ENCODE measurements at regions not wholly inside any gene's neighbourhood (a gene's known extent, or its start where the extent isn't known, plus 50 kb on each side); places are given as distances from the start of the nearest gene placed in this dataset.

DNA sequence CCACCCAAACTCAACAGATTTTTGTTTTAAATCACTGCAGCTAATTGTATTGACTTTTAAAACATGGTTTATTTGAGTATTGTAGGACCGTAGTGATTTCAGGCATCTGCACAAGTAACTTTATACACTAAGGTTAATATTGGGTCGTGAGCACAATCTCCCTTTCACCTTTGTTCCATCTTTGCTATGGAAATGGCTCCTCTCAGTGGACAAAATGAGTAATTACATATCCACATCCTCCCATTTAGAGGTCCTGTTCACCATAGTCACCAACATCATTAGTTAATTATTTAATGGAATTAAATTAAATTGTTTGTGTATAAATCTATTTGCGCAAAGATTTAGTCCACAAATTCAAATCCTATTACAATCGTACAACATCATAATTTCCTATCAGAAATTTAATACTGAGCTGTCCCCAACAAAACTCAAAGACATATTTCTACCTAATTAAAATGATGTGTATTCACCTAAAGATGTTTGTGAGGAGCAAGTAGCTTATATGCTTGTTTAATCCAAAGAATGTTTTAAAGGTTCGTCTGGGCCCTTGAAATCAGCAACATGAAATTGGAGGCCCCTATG lies 173.0 kb upstream of the DAPK1 start:
- no peak for DNase-seq (ENCODE audit: low read depth, low spot score)

DNA sequence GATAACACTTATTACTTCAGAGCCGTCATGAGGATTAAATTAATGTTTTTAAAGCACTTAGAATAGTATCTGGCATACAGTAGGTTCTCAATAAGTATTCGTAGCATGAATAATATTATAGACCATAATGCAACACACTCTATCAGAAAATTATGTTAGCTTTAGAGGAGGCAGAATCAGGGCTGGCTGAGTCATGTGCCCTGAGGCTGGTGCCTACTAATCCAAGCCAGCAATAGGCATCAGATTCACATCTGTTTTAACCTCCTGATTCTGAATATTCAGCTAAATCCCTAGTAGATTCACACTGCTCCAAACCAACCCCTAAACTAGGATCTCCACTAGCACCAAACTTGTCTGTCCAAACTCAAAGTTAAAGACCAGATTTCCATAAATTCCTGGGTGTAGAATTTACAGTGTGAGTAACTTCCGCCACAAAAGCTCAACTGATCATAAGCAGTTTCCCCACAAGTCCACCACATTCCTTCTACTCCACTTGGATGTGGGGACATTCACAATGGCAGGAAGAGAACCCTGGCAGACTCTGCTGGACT lies 170.0 kb upstream of the DAPK1 start:
- no peak for DNase-seq (ENCODE audit: low read depth, low spot score)

GRCh38 chr9:87333802-87334201 lies 163.9 kb upstream of the DAPK1 start:
- DNase-seq (ENCODE audit: low read depth, low spot score): no peak

GRCh38 chr9:87334366-87334765 lies 163.3 kb upstream of the DAPK1 start:
- no peak for DNase-seq (ENCODE audit: low read depth, low spot score)

DNA sequence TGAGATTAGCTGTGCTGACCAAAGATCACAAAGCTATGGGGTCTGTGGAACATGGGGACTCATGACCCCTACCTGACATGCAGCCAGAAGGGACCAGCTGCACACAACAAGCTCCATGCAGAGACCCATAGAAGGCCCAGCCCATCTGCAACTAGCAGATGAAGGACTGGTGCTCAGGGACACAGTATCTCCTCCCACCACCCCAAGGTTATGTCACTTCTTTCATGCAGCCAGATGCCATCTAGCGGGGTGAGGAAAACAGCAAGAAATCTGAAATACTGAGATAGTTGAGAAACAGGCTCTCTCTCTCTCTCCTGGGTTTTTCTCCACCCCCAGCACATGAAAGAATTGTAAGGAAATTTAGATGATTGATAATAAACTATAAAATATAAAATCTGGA lies 161.3 kb upstream of the DAPK1 start:
- no peak for DNase-seq (ENCODE audit: low read depth, low spot score)

DNA sequence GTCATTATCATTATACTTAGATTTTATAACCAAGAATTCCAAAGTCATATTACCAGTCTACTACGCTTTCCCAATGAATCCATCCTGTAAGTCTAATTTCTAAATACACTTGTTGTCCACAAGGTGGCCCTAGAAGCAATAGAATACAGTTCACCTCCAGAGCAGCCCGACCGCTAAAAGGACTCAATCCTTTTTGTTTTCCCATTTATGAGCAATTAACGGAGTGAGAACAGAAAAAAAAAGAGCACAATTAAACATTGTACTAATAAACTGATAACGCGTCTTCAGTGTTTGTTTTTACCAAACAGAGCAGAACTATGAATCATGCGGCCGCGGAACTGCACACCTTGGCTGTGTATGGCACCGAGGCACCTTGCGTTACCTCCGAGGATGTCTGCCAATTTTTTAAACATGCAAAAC lies 160.7 kb upstream of the DAPK1 start:
- peak; percentile 40 for DNase-seq (ENCODE audit: low read depth, low spot score)

GRCh38 chr9:87337335-87338087 lies 160.2 kb upstream of the DAPK1 start:
- peak; percentile 80 for DNase-seq (ENCODE audit: low read depth, low spot score)

DNA sequence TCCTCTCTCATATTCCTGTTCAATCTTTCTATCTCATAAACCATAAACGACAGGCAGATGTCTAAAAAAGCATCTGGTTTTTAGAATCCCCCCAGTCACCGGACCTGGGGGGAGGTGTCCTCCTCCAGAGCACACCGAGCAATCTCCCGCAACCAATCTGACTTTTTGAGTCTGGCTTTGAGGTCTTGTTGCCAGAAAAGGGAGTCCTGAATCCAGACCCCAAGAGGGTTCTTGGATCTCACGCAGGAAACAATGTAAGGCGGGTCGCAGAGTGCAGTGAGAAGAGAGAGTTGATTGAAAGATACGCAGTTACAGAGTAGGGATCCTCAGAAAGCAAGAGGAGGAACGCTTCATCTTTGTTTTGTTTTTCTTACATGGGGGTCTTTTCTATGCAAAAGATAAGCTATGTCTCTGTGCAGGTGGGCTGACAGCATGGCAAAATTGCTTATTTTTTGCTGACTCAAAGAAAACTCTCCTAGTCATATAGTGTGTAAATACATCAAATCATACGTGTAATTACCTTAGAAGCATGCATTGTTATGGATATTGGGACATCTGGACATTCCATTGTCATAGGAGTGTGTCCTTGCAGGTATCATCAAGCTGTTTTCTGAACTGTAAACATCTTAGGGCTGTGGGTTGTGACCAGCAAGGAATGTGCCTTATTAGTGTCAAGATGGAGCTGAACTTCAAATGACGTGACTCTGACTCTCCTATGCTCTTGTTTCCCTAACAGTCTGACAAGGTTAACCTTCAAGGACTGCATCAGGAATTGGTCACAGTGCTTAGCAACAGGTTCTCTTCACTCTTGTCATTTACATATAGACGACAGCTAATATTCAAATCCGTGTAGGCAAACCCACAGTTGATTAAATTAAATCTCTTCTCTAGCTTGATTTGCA lies 159.3 kb upstream of the DAPK1 start:
- no peak for DNase-seq (ENCODE audit: low read depth, low spot score)

GRCh38 chr9:87340391-87340790 lies 157.3 kb upstream of the DAPK1 start:
- DNase-seq (ENCODE audit: low read depth, low spot score): no peak

GRCh38 chr9:87342743-87343142 lies 154.9 kb upstream of the DAPK1 start:
- no peak for DNase-seq (ENCODE audit: low read depth, low spot score)

DNA sequence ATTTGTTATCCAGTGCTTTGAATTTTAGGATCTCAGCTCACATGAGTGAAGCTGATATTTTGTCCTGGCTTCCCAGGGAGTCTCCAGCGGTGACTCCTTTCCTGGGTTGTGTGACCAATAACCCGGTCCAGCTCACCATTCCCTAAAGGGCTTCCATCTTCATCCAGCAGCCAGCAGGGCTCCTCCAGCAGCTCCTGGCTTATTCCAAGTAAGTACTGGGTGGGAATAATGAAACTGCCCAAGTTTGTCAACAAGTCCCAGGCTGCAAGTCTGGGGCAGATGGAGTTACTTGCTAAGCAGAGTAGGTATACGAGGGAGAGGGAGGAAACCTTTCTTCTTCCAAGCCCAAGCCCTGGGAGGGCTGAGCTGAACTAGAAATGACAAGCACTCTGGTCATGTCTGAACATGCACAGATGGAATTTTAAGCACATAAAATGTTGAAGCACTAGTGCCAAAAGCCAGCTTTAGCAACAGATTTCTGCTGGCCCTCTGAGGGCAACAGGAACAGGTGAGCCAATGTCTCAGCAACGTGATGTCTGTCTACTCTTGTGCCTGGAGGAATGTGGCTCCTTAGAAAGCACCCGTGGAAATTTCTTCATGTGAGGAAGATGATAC lies 153.7 kb upstream of the DAPK1 start:
- DNase-seq (ENCODE audit: low read depth, low spot score): no peak

GRCh38 chr9:87346061-87346665 lies 151.5 kb upstream of the DAPK1 start:
- no peak for DNase-seq (ENCODE audit: low read depth, low spot score)

DNA sequence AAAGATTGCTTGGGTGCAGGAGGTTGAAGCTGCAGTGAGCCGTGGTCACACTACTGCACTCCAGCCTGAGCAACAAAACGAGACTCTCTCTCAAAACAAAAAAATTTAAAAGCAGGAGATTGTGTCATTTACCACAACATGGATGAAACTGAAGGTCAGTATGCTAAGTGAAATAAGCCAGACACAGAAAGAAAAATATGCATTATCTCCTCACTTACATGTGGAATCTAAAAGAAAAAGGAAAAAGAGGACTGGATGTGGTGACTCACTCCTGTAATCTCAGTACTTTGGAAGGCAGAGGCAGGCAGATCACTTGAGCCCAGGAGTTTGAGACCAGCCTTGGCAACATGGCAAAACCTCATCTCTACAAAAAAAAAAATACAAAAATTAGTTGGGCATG lies 146.8 kb upstream of the DAPK1 start:
- no peak for DNase-seq (ENCODE audit: low read depth, low spot score)

GRCh38 chr9:87353301-87353700 lies 144.4 kb upstream of the DAPK1 start:
- DNase-seq (ENCODE audit: low read depth, low spot score): no peak

DNA sequence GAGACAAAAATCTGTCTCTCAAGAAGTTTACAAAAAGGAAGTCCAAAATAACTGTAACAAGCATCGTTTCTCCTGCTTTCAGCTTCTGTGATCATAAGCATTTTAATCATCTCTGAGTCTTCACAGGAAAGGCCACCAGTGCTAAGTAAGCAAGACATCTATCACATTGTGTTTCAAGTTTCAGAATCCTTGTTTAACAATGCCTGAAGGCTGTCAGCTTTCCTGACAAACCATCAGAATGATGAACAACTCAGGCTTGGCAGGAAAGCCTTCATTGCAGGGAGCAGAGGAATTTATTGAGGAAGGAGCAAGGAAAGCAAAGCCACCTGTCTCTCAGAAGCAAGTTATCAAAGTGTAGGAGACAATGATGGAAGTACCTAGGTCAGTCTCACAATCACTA lies 143.5 kb upstream of the DAPK1 start:
- no peak for DNase-seq (ENCODE audit: low read depth, low spot score)

DNA sequence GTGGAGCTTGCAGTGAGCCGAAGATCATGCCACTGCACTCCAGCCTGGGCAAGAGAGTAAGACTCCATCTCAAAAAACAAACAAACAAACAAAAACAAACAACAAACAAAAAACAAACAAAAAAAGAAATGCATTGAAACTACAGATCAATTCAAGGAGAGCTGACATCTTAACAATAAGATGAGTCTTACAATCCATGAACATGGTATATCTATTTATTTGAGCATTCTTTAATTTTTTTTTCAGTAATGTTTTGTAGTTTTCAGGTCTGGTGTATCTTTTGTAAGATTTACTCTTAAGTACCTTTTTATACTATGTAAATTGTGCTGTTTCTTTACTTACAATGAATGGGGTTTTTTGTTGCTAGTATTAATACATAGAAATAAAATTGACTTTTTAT lies 140.1 kb upstream of the DAPK1 start:
- no peak for DNase-seq (ENCODE audit: low read depth, low spot score)

DNA sequence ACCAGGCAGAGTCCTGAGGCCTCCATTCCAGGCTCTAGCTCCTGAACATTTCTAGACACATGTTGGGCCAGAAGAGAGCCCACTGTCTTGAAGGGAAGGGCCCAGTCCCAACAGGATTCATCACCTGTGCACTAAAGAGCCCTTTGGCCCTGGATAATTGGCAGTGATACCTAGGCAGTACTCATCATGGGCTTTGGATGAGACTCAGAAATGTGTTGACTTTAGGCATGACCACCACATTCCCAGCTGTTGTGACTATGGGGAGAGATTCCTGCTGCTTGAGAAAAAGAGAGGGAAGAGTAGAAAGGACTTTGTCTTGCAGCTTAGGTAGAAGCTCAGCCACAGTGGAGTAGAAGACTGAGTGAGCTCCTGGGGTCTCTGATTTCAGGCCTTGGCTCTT lies 138.4 kb upstream of the DAPK1 start:
- DNase-seq (ENCODE audit: low read depth, low spot score): no peak

DNA sequence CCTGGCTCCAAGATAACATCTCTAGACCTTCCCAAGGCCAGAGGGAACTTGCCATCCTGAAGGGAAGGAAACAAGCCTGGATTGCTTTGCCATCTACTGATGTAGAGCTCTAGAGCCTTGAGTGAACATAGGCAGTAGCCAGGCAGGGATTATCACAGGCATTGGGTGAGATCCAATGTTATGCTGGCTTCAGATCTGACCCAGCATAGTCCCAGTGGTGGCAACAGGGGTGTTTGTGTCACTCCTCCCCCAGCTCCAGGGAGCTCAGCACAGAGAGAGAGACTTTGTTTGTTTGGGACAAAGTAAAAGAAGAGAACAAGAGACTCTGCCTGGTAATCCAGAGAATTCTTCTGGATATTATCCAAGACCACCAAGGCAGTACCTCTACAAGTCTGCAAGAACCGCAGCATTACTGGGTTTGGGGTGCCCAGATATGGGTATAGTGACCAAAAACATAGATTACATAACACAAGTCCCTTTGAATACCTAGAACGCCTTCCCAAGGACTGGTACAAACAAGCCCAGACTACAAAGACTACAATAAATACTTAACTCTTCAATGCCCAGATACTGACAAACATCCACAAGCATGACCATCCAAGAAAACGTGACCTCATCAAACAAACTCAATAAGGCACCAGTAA lies 137.6 kb upstream of the DAPK1 start:
- no peak for DNase-seq (ENCODE audit: low read depth, low spot score)

DNA sequence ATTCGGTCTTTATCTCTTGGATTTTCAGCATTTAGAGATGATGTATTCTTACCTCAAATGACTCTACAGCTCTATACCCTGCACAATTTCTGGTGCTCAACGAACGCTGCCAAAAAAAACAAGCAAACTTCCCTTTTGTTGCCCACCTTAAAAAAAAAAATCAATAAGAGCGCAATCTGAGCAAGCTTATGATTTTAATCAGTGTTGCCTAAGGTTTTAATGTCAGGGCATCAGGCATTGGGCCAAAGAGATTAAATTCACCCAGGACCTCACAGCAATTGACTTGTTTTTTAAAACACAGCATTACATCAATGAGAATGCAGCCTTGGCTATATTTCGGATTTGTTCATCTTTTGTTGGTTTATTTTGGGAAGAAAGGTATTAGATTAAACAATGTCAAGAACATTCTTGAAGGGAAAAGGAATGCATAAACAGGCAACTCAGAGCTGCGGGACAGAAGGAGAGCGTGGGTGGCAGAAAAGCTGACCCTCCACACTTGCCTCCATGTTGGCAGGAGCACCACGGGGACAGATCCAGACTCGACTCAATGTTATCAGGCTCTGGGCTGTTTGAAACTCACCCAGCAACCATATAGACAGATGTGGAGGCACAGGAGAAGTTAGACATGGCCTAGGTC lies 127.5 kb upstream of the DAPK1 start:
- no peak for DNase-seq (ENCODE audit: low read depth, low spot score)

GRCh38 chr9:87371795-87372355 lies 125.8 kb upstream of the DAPK1 start:
- no peak for DNase-seq (ENCODE audit: low read depth, low spot score)

Data from iPS DF 19.7 (cell line).